ENCODE measurements at regions not wholly inside any gene's neighbourhood (a gene's known extent, or its start where the extent isn't known, plus 50 kb on each side); places are given as distances from the start of the nearest gene placed in this dataset.

DNA sequence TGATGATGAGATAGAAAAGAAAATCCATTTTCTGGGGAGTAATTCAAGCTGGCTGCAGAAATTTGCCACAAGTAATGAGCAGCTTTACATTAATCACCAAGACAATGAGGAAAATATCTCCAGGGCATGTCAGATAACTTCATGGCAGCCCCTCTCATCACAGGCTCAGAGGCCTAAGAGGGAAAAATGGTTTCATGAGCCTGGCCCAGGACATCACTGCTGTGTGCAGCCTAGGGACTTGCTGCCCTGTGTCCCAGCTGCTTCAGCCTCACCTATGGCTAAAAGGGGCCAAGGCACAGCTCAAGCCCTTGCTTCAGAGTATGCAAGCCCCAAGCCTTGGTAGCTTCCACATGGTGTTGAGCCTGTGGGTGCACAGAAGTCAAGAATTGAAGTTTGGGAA is 161.7 kb downstream of the OPA1 start (continued):
- TF ChIP-seq KDM4A (IDR thresholded peaks at IDR 0.05; ENCODE audit: low read depth, low read length, severe bottlenecking): no peak
- TF ChIP-seq HDAC6 (IDR thresholded peaks at IDR 0.05; ENCODE audit: low read depth, low read length): no peak

Data from H1 (cell line).